Skeletal muscle satellite cell (primary cell): ENCODE measurements at regions not wholly inside any gene's neighbourhood (a gene's known extent, or its start where the extent isn't known, plus 50 kb on each side); places are given as distances from the start of the nearest gene placed in this dataset.
"Not testable (repeated sequence)": the region's sequence is repeated elsewhere in the genome, so short reads cannot be mapped to it uniquely, and the experiment has no call there.

Source experiments
- H3K27me3 ChIP-seq: 2 replicates; pipeline ENCODE4 v1.7.0; 2013; ENCODE audit warnings: low read length; ENCODE audit not compliant: control insufficient read depth, insufficient read depth
- H3K36me3 ChIP-seq: 2 replicates; pipeline ENCODE4 v1.7.0; 2013; ENCODE audit warnings: mild to moderate bottlenecking, control low read depth, low read length; ENCODE audit not compliant: insufficient read depth
- H3K4me1 ChIP-seq: 2 replicates; pipeline ENCODE4 v1.7.0; 2013; ENCODE audit warnings: low read length; ENCODE audit not compliant: control insufficient read depth, insufficient read depth
- H3K4me2 ChIP-seq: 2 replicates; pipeline ENCODE4 v1.7.0; 2013; ENCODE audit warnings: mild to moderate bottlenecking, low read length
- H3K4me3 ChIP-seq: 2 replicates; pipeline ENCODE4 v1.7.0; 2013; ENCODE audit warnings: low read length
- H3K9ac ChIP-seq: 2 replicates; pipeline ENCODE4 v1.7.0; 2013; ENCODE audit warnings: mild to moderate bottlenecking, low read depth, low read length, moderate library complexity
- H3K9me3 ChIP-seq: replicated peaks from 2 replicates; pipeline ENCODE4 v1.7.0; 2013; ENCODE audit warnings: mild to moderate bottlenecking, control low read depth, low read length

DNA sequence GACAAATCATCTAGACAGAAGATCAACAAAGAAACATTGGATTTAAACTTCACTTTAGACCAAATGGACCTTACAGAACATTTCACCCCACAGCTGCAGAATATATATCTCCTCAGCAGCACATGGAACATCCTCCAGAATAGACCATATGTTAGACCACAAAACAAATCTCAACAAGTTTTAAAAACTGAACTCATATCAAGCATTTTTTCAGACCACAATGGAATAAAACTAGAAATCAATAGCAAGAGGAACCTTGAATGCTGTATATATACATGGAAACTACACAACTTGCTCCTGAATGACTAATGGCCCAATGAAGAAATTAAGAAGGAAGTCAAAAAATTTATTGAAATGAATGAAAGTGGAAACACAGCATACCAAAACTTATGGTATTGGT lies 157.7 kb downstream of the MTERF1 start:
- Histone ChIP-seq H3K9ac (no peak overlapping the region), H3K4me2 (no peak overlapping the region), H3K27me3 (no peaks in the 10 kb centered on the region), H3K4me3 (no peak overlapping the region), H3K4me1 (peaks cover 14% of the 10 kb centered on the region), H3K36me3 (no peaks in the 10 kb centered on the region), H3K9me3 (no peaks in the 10 kb centered on the region)

DNA sequence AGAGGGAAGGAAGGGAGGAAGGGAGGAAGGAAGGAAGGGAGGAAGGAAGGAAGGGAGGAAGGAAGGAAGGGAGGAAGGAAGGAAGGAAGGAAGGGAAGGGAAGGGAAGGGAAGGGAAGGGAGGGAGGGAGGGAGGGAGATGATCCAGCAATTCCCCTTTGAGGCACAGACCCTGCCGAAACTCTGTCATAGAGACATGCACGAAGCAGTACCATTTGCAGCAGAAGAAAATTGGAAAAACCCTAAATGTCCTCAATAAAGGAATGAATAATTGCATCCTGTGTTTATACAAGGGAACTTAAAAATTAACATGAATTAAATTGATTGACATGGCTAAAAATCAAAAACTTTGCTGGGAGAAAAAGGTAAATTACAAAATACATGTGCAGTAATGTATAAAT lies 151.5 kb downstream of the MTERF1 start:
- H3K4me1 ChIP-seq, H3K36me3 ChIP-seq, H3K4me2 ChIP-seq, H3K9ac ChIP-seq, H3K9me3 ChIP-seq, H3K4me3 ChIP-seq, H3K27me3 ChIP-seq: not testable (repeated sequence)

DNA sequence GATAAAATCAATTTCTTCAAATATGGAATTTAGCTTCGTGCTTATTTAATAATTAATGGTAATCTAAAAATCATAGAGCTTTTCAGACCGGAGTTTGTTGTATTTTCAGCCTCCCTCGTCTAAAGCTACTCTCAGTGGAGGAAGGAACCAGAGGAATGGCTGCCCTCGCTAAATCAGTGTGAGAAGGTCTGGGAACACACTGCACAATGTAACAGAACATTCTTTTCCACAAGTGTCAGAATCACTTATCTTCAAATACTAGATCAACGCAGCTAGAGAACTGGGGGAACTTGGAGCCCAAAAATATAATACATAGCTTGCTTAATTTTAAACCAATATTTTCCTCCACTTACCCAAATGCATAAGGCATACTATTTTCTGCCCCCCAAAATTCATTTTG lies 148.5 kb downstream of the MTERF1 start:
- Histone ChIP-seq H3K4me1 (no peaks in the 10 kb centered on the region), H3K27me3 (no peaks in the 10 kb centered on the region), H3K4me2 (no peak overlapping the region), H3K36me3 (no peaks in the 10 kb centered on the region), H3K4me3 (no peak overlapping the region), H3K9ac (no peak overlapping the region), H3K9me3 (peaks cover 1% of the 10 kb centered on the region)

DNA sequence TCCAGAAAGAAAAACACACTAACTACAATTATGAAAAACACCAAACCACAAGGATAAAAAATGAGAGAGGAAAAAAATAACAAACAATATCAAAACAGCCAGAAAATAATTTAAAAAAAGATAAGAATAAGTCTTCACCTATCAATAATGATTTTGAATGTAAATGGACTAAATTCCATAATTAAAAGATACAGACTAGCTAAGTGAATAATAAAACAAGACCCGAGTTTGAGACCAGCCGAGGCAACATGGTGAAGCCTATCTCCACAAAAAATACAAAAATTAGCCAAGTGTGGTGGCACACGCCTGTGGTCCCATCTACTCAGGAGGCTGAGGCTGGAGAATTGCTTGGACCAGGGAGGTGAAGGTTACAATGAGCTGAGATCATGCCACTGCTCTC lies 131.1 kb downstream of the MTERF1 start:
- H3K4me2 ChIP-seq = no peak overlapping the region
- no peaks in the 10 kb centered on the region for H3K4me1 ChIP-seq
- H3K9me3 ChIP-seq = no peaks in the 10 kb centered on the region
- no peak overlapping the region for H3K4me3 ChIP-seq
- no peaks in the 10 kb centered on the region for H3K36me3 ChIP-seq
- H3K9ac ChIP-seq = no peak overlapping the region
- peaks cover 3% of the 10 kb centered on the region for H3K27me3 ChIP-seq

DNA sequence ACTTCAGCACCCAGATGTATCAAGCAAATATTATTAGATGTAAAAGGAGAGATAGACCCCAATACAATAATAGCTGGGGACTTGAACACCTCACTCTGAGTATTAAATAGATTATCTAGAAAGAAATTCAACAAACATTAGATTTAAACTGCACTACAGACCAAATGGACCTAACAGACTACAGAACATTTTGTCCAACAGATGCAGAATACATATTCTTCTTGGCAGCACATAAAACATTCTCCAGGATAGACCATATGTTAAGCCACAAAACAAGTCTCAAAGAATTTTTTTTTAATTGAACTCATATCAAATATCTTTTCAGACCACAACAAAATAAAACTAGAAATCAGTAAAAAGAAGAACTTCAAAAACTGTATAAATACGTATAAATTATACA lies 130.4 kb downstream of the MTERF1 start:
- Histone ChIP-seq H3K4me1 (no peaks in the 10 kb centered on the region), H3K9ac (no peak overlapping the region), H3K27me3 (peaks cover 3% of the 10 kb centered on the region), H3K9me3 (no peaks in the 10 kb centered on the region), H3K36me3 (no peaks in the 10 kb centered on the region), H3K4me2 (no peak overlapping the region), H3K4me3 (no peak overlapping the region)

DNA sequence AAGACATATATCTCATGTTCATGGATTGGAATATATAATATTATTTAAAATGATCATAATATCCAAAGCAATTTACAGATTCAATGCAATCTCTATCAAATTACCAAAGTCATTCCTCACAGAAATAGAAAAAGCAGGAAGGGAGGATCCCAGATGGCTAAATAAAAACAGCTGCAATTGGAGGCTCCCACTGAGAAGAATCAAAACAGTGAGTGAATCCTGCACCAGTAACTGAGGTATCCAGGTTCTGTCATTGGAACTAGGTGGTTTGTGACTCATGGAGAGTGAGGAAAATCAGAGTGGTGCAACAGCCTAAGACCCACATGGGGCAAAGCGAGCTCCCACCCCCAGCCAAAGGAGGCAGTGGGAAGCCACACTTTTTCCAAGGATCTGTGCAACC lies 128.4 kb downstream of the MTERF1 start:
- Histone ChIP-seq H3K36me3 (no peaks in the 10 kb centered on the region), H3K4me3 (no peak overlapping the region), H3K9ac (no peak overlapping the region), H3K27me3 (peaks cover 3% of the 10 kb centered on the region), H3K4me1 (no peaks in the 10 kb centered on the region), H3K4me2 (no peak overlapping the region), H3K9me3 (no peaks in the 10 kb centered on the region)

DNA sequence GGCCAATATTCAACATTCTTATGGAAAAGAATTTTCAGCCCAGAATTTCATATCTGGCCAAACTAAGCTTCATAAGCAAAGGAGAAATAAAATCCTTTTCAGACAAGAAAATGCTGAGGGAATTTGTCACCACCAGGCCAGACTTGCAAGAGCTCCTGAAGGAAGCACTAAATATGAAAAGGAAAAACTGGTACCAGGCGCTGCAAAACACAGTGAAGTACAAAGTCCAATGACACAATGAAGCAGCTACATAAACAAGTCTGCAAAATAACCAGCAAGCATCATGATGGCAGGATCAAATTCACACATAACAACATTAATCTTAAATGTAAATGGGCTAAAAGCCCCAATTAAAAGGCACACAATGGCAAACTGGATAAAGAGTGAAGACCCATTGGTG lies 126.2 kb downstream of the MTERF1 start:
- not testable (repeated sequence) for H3K9ac ChIP-seq, H3K4me3 ChIP-seq, H3K9me3 ChIP-seq, H3K27me3 ChIP-seq, H3K4me2 ChIP-seq, H3K4me1 ChIP-seq, H3K36me3 ChIP-seq

DNA sequence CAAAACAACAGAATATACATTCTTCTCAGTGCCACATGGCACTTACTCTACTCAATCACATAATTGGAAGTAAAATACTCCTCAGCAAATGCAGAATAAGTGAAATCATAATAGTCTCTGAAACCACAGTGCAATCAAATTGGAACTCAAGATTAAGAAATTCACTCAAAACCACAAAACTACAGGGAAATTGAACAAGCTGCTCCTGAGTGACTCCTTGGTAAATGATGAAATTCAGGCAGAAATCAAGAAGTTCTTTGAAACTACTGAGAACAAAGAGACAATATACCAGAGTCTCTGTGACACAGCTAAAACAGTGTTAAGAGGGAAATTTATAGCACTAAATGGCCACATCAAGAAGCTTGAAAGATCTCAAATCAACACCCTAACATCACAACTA lies 125.4 kb downstream of the MTERF1 start:
- not testable (repeated sequence) for H3K4me1 ChIP-seq, H3K9ac ChIP-seq, H3K9me3 ChIP-seq, H3K4me2 ChIP-seq, H3K36me3 ChIP-seq, H3K27me3 ChIP-seq, H3K4me3 ChIP-seq

DNA sequence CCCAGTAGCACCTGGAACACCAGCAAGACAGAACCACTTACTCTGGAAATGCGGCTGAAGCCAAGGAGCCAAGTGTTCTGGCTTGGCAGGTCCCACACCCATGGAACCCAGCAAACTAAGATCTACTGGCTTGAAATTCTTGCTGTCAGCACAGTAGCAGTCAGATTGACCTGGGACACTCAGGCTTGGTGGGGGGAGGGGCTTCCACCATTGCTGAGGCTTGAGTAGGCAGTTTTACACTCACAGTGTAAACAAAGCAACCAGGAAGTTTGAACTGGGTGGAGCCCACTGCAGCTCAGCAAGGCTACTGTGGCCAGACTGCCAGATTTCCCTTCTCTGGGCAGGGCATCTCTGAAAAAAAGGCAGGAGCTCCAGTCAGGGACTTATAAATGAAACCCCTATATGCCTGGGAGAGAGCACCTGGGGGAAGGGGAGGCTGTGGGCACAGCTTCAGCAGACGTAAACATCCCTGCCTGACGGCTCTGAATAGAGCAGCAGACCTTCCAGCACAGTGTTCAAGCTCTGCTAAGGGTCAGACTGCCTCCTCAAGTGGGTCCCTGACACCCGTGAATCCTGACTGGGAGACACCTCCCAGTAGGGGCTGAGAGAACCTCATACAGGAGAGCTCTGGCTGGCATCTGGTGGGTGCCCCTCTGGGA lies 121.2 kb downstream of the MTERF1 start:
- peak overlapping the region; percentile 15 for H3K4me2 ChIP-seq
- no peaks in the 10 kb centered on the region for H3K27me3 ChIP-seq
- peaks cover 7% of the 10 kb centered on the region for H3K4me1 ChIP-seq
- no peak overlapping the region for H3K4me3 ChIP-seq
- H3K36me3 ChIP-seq = no peaks in the 10 kb centered on the region
- H3K9ac ChIP-seq = no peak overlapping the region
- H3K9me3 ChIP-seq = no peaks in the 10 kb centered on the region

DNA sequence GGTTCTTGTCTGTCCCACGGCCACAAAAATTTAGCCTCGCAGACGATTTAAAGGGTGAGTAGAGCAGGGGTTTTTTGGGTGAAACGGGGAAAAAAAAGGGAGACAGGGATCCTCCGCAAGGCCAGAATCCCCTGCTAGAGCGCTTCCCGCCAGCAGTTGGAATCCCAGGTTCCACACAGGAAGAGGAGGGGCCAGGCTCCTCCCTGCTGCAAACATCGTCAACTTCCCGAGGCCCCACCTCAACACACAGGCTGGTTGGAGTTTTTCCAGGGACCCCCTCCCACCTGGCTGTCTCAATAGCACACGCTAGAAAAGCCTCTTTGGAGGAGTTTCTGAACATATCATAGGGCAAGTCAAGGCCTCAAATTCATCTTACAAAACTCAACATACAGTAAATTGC lies 112.7 kb downstream of the MTERF1 start:
- no peak overlapping the region for H3K4me3 ChIP-seq
- H3K9me3 ChIP-seq = no peaks in the 10 kb centered on the region
- H3K4me2 ChIP-seq = no peak overlapping the region
- no peaks in the 10 kb centered on the region for H3K36me3 ChIP-seq
- peaks cover 14% of the 10 kb centered on the region for H3K4me1 ChIP-seq
- H3K9ac ChIP-seq = no peak overlapping the region
- no peaks in the 10 kb centered on the region for H3K27me3 ChIP-seq

DNA sequence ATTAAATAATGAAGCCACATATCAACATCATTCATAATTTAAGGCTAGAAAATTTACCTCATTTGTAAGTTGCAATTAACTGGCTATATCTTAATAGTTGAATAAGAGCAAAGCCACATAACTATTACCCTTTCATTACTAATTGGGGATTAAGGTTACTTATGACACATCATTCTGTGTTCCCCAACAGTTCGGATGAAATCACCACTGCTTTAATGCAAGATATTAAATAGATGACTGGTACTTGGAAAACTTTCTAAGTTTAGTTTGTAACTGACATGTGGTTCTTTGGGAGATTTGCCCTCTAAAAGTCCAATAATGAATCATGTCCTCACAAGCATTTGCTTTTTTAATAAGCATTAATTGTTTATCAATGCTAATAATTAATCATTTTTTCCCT lies 109.1 kb downstream of the MTERF1 start:
- no peak overlapping the region for H3K9ac ChIP-seq
- no peaks in the 10 kb centered on the region for H3K27me3 ChIP-seq
- H3K4me3 ChIP-seq = no peak overlapping the region
- peaks cover 16% of the 10 kb centered on the region for H3K4me1 ChIP-seq
- no peak overlapping the region for H3K4me2 ChIP-seq
- no peaks in the 10 kb centered on the region for H3K36me3 ChIP-seq
- H3K9me3 ChIP-seq = no peaks in the 10 kb centered on the region

DNA sequence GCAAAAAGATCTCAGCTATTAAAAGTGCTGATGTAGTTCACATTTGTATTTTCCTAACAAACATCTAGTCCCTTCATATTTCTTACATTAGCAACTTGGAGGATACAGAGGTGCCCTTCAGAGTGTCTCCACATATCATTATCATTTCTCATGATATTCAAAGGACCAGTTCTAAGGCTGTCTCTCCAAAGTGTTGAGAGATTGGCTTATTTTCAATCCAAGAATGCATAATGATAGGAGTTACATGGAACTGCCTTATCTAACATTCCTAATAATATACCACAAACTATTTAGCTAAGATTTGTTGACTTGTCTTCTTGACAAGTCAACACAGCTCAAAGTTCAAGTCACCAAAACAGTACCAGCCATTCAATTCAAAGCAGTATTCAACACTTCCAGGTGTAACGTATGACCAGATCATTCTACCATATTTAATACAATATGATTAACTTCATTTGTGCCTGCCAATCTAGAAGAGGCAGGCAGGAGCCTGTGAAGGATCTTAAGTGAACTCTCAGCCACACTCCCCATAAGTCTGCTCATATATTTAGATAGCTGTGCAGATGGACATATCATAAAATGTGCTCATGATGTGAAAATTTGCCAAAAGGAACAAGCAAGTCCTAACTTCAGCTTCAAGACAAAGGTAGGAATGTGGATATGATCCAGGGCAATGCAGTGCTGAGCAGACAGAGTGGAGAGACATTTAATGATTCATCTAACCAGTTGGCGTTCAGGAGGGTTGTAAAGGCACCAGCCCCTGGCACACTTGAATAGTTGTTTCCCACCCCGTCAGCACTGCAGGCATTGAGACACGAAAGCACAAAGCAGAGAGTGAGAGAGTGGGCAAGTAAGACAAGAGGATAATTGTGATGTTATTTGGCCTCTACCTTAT lies 108.3 kb downstream of the MTERF1 start:
- H3K9me3 ChIP-seq = no peaks in the 10 kb centered on the region
- no peak overlapping the region for H3K4me2 ChIP-seq
- no peaks in the 10 kb centered on the region for H3K36me3 ChIP-seq
- H3K4me1 ChIP-seq = peaks cover 16% of the 10 kb centered on the region
- no peak overlapping the region for H3K9ac ChIP-seq
- no peaks in the 10 kb centered on the region for H3K27me3 ChIP-seq
- no peak overlapping the region for H3K4me3 ChIP-seq
